Fibroblast of villous mesenchyme (primary cell): ENCODE measurements at regions not wholly inside any gene's neighbourhood (a gene's known extent, or its start where the extent isn't known, plus 50 kb on each side); places are given as distances from the start of the nearest gene placed in this dataset.

ENCODE experiments used
- DNase-seq: peaks from one replicate; pipeline ENCODE4 v3.0.0-alpha.2; 2010; ENCODE audit warnings: low read depth
- H3K4me3 ChIP-seq: 2 replicates; pipeline ENCODE4 v1.5.1; 2011; ENCODE audit warnings: low read depth, mild to moderate bottlenecking, low read length
- TF ChIP-seq, protein P1 (sequence below): IDR thresholded peaks from 2 replicates; pipeline ENCODE4 v1.5.1; 2012; ENCODE audit warnings: low read depth, mild to moderate bottlenecking, low read length; ENCODE audit not compliant: insufficient read depth

DNA sequence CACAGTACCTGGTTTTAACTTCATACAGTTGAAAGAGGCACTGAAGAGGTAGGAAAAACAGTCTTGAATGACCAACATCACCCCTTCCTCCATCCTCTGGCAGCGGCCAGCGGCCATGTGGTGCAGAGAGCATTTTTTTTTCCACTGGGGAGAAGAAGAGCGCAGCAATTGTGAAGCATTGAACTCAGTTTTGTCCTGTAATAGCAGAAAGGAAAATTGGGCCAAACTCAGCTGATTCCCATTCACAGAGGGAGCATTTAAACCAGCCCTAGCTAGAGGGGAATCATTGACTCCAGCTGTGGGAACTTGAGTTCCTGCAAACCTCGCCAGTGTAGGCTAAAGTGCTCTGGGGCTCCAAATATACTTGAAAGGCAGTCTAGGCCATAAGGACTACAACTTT lies 316.6 kb upstream of the CHST9 start:
- H3K4me3 ChIP-seq, result no peak overlapping the region
- DNase-seq, result no peak
- TF ChIP-seq, protein P1, sequence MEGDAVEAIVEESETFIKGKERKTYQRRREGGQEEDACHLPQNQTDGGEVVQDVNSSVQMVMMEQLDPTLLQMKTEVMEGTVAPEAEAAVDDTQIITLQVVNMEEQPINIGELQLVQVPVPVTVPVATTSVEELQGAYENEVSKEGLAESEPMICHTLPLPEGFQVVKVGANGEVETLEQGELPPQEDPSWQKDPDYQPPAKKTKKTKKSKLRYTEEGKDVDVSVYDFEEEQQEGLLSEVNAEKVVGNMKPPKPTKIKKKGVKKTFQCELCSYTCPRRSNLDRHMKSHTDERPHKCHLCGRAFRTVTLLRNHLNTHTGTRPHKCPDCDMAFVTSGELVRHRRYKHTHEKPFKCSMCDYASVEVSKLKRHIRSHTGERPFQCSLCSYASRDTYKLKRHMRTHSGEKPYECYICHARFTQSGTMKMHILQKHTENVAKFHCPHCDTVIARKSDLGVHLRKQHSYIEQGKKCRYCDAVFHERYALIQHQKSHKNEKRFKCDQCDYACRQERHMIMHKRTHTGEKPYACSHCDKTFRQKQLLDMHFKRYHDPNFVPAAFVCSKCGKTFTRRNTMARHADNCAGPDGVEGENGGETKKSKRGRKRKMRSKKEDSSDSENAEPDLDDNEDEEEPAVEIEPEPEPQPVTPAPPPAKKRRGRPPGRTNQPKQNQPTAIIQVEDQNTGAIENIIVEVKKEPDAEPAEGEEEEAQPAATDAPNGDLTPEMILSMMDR, result no peak

GRCh38 chr18:27500531-27500930 lies 315.4 kb upstream of the CHST9 start:
- DNase-seq, result no peak
- H3K4me3 ChIP-seq, result no peak overlapping the region
- TF ChIP-seq, protein P1, result no peak

GRCh38 chr18:27497246-27497645 lies 312.1 kb upstream of the CHST9 start:
- no peak overlapping the region for H3K4me3 ChIP-seq
- DNase-seq, result no peak
- TF ChIP-seq, protein P1, result no peak

- H3K4me3 ChIP-seq, result no peak overlapping the region
- TF ChIP-seq, protein P1, result no peak
- DNase-seq, result no peak
These were observed 308.1 kb upstream of the CHST9 start for GRCh38 chr18:27493182-27493581.

- DNase-seq, result no peak
- H3K4me3 ChIP-seq, result no peak overlapping the region
- TF ChIP-seq, protein P1, result no peak
These were observed 306.7 kb upstream of the CHST9 start for GRCh38 chr18:27491772-27492171.

DNA sequence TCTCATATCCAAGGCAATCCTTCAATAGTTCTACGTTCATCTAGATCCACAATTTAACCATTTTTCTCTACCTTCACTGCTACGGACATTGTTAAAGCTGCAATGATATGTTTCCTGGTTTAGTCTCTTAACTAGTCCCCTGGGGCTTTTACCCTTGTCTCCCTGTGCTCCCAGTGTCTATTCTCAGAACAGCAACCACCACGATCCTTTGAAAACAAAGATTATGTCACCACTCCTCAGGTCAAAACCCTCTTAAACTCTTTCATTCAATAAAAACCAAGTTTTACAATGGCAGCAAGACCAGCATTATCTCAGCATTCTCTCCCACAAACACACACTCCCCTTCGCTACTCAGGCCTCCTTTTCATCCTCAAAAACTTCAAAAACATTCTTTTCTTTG lies 298.2 kb upstream of the CHST9 start:
- no peak for DNase-seq
- TF ChIP-seq, protein P1, result no peak
- H3K4me3 ChIP-seq, result no peak overlapping the region

DNA sequence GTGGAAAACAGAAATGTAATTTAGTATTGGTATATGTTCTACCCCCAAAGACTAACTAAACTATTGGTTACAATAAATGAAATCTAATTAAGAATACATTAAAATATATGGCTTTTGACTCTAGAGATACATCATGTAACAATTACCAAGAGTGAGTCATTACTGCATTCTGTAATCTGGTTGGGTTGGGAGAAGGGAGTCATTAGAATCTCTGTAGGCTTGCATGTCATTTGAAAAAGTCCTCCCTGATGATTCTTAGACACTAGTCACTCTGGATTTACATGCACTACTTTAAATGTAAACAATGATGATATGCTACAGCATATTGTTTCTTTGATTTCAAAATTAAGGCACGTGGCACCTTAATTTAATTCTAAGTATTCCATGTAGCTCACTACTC lies 293.4 kb upstream of the CHST9 start:
- DNase-seq, result no peak
- no peak overlapping the region for H3K4me3 ChIP-seq
- TF ChIP-seq, protein P1, result no peak
